ENCODE measurements at regions not wholly inside any gene's neighbourhood (a gene's known extent, or its start where the extent isn't known, plus 50 kb on each side); places are given as distances from the start of the nearest gene placed in this dataset.

DNA sequence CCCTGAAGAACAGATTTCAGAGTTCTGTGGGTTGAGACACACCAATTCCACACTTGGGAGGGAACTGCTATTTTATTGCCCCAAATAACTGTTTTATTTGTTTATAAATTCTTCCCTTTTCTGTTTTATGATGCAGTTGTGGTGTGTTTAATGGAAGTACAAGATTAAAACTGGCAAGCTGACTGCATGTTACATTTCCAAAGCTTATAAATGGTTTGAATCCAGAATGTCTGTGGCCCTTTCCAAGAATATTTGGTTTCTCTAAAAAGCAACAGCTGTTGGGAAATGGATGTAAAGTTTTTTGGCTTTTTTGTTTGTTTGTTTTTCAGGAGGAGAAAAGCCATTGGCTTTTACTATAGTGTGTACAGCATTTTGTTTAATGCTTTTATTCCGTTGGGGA lies 234.5 kb downstream of the MTX2 start:
- TF ChIP-seq, protein P1, sequence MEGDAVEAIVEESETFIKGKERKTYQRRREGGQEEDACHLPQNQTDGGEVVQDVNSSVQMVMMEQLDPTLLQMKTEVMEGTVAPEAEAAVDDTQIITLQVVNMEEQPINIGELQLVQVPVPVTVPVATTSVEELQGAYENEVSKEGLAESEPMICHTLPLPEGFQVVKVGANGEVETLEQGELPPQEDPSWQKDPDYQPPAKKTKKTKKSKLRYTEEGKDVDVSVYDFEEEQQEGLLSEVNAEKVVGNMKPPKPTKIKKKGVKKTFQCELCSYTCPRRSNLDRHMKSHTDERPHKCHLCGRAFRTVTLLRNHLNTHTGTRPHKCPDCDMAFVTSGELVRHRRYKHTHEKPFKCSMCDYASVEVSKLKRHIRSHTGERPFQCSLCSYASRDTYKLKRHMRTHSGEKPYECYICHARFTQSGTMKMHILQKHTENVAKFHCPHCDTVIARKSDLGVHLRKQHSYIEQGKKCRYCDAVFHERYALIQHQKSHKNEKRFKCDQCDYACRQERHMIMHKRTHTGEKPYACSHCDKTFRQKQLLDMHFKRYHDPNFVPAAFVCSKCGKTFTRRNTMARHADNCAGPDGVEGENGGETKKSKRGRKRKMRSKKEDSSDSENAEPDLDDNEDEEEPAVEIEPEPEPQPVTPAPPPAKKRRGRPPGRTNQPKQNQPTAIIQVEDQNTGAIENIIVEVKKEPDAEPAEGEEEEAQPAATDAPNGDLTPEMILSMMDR (IDR thresholded peaks at IDR 0.05) = no peak
- no peak for TF ChIP-seq POLR2A (IDR thresholded peaks at IDR 0.05)
